Fibroblast of lung (primary cell): ENCODE measurements at regions not wholly inside any gene's neighbourhood (a gene's known extent, or its start where the extent isn't known, plus 50 kb on each side); places are given as distances from the start of the nearest gene placed in this dataset.

Experiments used
- DNase-seq, 2 donors: peaks; one replicate each; pipeline versions ENCODE4 v3.0.0 to v3.0.0-alpha.2; 2010; ENCODE audit warnings: low read depth in 2 of 2
- H2AFZ ChIP-seq: 2 replicates; pipeline ENCODE4 v1.5.1; 2012; ENCODE audit warnings: low read length, control low read depth, inconsistent platforms
- H3K27ac ChIP-seq: 2 replicates; pipeline ENCODE4 v1.5.1; 2011; ENCODE audit warnings: low read length, control low read depth; ENCODE audit not compliant: insufficient read depth
- H3K27me3 ChIP-seq: 2 replicates; pipeline ENCODE4 v1.5.1; 2011; ENCODE audit warnings: mild to moderate bottlenecking, low read length; ENCODE audit not compliant: control insufficient read depth, insufficient read depth
- H3K36me3 ChIP-seq: 2 replicates; pipeline ENCODE4 v1.5.1; 2011; ENCODE audit warnings: low read length; ENCODE audit not compliant: control insufficient read depth, insufficient read depth
- H3K4me1 ChIP-seq: 2 replicates; pipeline ENCODE4 v1.5.1; 2011; ENCODE audit warnings: low read length; ENCODE audit not compliant: control insufficient read depth, insufficient read depth; ENCODE audit errors: extremely low read depth
- H3K4me2 ChIP-seq: 2 replicates; pipeline ENCODE4 v1.5.1; 2011; ENCODE audit warnings: low read length, control low read depth; ENCODE audit not compliant: insufficient read depth; ENCODE audit errors: extremely low read depth
- H3K4me3 ChIP-seq, 4 experiments: fragments of 200-600 bp in 1 of 4; sonication (generic) in 1 of 4; replicated peaks in 1 of 4; 2 replicates each; pipeline ENCODE4 v1.5.1; 2011 to 2016; ENCODE audit warnings: low read length in 4 of 4, low read depth in 3 of 4, mild to moderate bottlenecking in 3 of 4, control low read depth in 2 of 4, inconsistent platforms in 1 of 4, mixed read lengths in 1 of 4; ENCODE audit not compliant: insufficient read depth in 1 of 4; ENCODE audit errors: control extremely low read depth in 1 of 4
- H3K79me2 ChIP-seq: 2 replicates; pipeline ENCODE4 v1.5.1; 2012; ENCODE audit warnings: mild to moderate bottlenecking, low read length, inconsistent platforms; ENCODE audit not compliant: control insufficient read depth, insufficient read depth
- H3K9ac ChIP-seq: 2 replicates; pipeline ENCODE4 v1.5.1; 2011; ENCODE audit warnings: mild to moderate bottlenecking, low read length, control low read depth; ENCODE audit not compliant: insufficient read depth
- H3K9me3 ChIP-seq: 2 replicates; pipeline ENCODE4 v1.5.1; 2012; ENCODE audit warnings: low read depth, low read length; ENCODE audit not compliant: control insufficient read depth, insufficient read depth
- H4K20me1 ChIP-seq: 2 replicates; pipeline ENCODE4 v1.5.1; 2011; ENCODE audit warnings: low read length; ENCODE audit not compliant: control insufficient read depth, insufficient read depth; ENCODE audit errors: extremely low read depth
- CTCF ChIP-seq, 2 donors: IDR thresholded peaks in 1 of 2; conservative IDR thresholded peaks in 1 of 2; 1 replicate in 1 of 2; 2 replicates in 1 of 2; pipeline ENCODE4 v1.5.1; 2011 to 2012; ENCODE audit warnings: low read length in 2 of 2, control low read depth in 1 of 2, inconsistent platforms in 1 of 2, low read depth in 1 of 2, mild to moderate bottlenecking in 1 of 2
- EZH2 ChIP-seq: IDR thresholded peaks from 2 replicates; pipeline ENCODE4 v1.5.1; 2012; ENCODE audit warnings: low read length, control low read depth, mild to moderate bottlenecking; ENCODE audit errors: missing control alignments

- Histone ChIP-seq H3K4me3 (no peak overlapping the region), H4K20me1 (no peaks in the 10 kb centered on the region), H3K27ac (no peak overlapping the region), H3K4me2 (no peak overlapping the region), H2AFZ (no peak overlapping the region), H3K4me1 (no peaks in the 10 kb centered on the region), H3K27me3 (no peaks in the 10 kb centered on the region), H3K9ac (no peak overlapping the region), H3K79me2 (no peaks in the 10 kb centered on the region), H3K9me3 (no peaks in the 10 kb centered on the region), H3K36me3 (no peaks in the 10 kb centered on the region)
- DNase-seq = no peak
- TF ChIP-seq EZH2 (no peak), CTCF (conservative IDR thresholded peaks at IDR 0.05 in 1 of 2, IDR thresholded peaks at IDR 0.05 in 1 of 2; ENCODE audit: low read depth in 1 of 2, low read length in 2 of 2) (no peak)
These were observed 1666.2 kb upstream of the SLC39A10 start for GRCh38 chr2:193990868-193991267.

- Histone ChIP-seq H2AFZ (no peak overlapping the region), H3K79me2 (no peaks in the 10 kb centered on the region), H3K36me3 (no peaks in the 10 kb centered on the region), H4K20me1 (no peaks in the 10 kb centered on the region), H3K27ac (no peak overlapping the region), H3K4me2 (no peak overlapping the region), H3K9ac (no peak overlapping the region), H3K4me3 (no peak overlapping the region), H3K27me3 (no peaks in the 10 kb centered on the region), H3K4me1 (no peaks in the 10 kb centered on the region), H3K9me3 (no peaks in the 10 kb centered on the region)
- no peak for TF ChIP-seq EZH2
- no peak for TF ChIP-seq CTCF (conservative IDR thresholded peaks at IDR 0.05 in 1 of 2, IDR thresholded peaks at IDR 0.05 in 1 of 2; ENCODE audit: low read depth in 1 of 2, low read length in 2 of 2)
- no peak for DNase-seq
These were observed 1667.4 kb upstream of the SLC39A10 start for GRCh38 chr2:193989645-193990044.

- no peak overlapping the region for H3K4me2 ChIP-seq
- TF ChIP-seq CTCF (conservative IDR thresholded peaks at IDR 0.05 in 1 of 2, IDR thresholded peaks at IDR 0.05 in 1 of 2; ENCODE audit: low read depth in 1 of 2, low read length in 2 of 2) (no peak), EZH2 (no peak)
- no peak for DNase-seq
These were observed 1668.2 kb upstream of the SLC39A10 start for GRCh38 chr2:193988784-193989183.

More at GRCh38 chr2:193988784-193989183, 1668.2 kb upstream of the SLC39A10 start:
- Histone ChIP-seq H3K4me1 (no peaks in the 10 kb centered on the region), H2AFZ (no peak overlapping the region), H3K36me3 (no peaks in the 10 kb centered on the region), H3K9ac (no peak overlapping the region), H3K27me3 (no peaks in the 10 kb centered on the region), H4K20me1 (no peaks in the 10 kb centered on the region), H3K4me3 (no peak overlapping the region), H3K27ac (no peak overlapping the region), H3K79me2 (no peaks in the 10 kb centered on the region), H3K9me3 (no peaks in the 10 kb centered on the region)
